H9 (cell line): ENCODE measurements at regions not wholly inside any gene's neighbourhood (a gene's known extent, or its start where the extent isn't known, plus 50 kb on each side); places are given as distances from the start of the nearest gene placed in this dataset.

ENCODE experiments used
- DNase-seq: peaks from one replicate; pipeline ENCODE4 v3.0.0-alpha.2; 2017
- H2AFZ ChIP-seq: one replicate; pipeline ENCODE4 v1.6.1; 2013; ENCODE audit warnings: mild to moderate bottlenecking, low read length, control low read depth, moderate library complexity
- H2AK5ac ChIP-seq: 2 replicates; pipeline ENCODE4 v1.6.1; 2013; ENCODE audit warnings: low read length, control low read depth, mixed read lengths; ENCODE audit not compliant: insufficient read length
- H2BK120ac ChIP-seq: one replicate; pipeline ENCODE4 v1.6.1; 2013; ENCODE audit warnings: low read depth, mild to moderate bottlenecking, low read length, control low read depth, inconsistent platforms; ENCODE audit not compliant: poor library complexity, severe bottlenecking
- H2BK12ac ChIP-seq: 2 replicates; pipeline ENCODE4 v1.6.1; 2013; ENCODE audit warnings: low read length, control low read depth, mixed read lengths, low read depth; ENCODE audit not compliant: insufficient read length
- H2BK15ac ChIP-seq: 2 replicates; pipeline ENCODE4 v1.6.1; 2013; ENCODE audit warnings: low read depth, low read length, control low read depth
- H2BK20ac ChIP-seq: one replicate; pipeline ENCODE4 v1.6.1; 2013; ENCODE audit warnings: low read depth, mild to moderate bottlenecking, low read length, control low read depth, inconsistent platforms; ENCODE audit not compliant: poor library complexity, severe bottlenecking
- H2BK5ac ChIP-seq: 2 replicates; pipeline ENCODE4 v1.6.1; 2013; ENCODE audit warnings: low read length, control low read depth, mixed read lengths; ENCODE audit not compliant: insufficient read length
- H3K14ac ChIP-seq: 2 replicates; pipeline ENCODE4 v1.6.1; 2013; ENCODE audit warnings: low read length, control low read depth; ENCODE audit not compliant: insufficient read depth
- H3K18ac ChIP-seq: 2 replicates; pipeline ENCODE4 v1.6.1; 2013; ENCODE audit warnings: low read depth, mild to moderate bottlenecking, mixed read lengths, low read length, control low read depth; ENCODE audit not compliant: insufficient read length
- H3K23ac ChIP-seq: 2 replicates; pipeline ENCODE4 v1.6.1; 2013; ENCODE audit warnings: low read length, control low read depth, mixed read lengths, low read depth; ENCODE audit not compliant: insufficient read length
- H3K23me2 ChIP-seq: 2 replicates; pipeline ENCODE4 v1.6.1; 2013; ENCODE audit warnings: low read depth, mild to moderate bottlenecking, mixed read lengths, low read length, control low read depth; ENCODE audit not compliant: insufficient read length, poor library complexity, severe bottlenecking
- H3K27ac ChIP-seq: 2 replicates; pipeline ENCODE4 v1.5.1; 2013; ENCODE audit warnings: low read length, control low read depth, mixed read lengths, low read depth; ENCODE audit not compliant: insufficient read length
- H3K27me3 ChIP-seq: 2 replicates; pipeline ENCODE4 v1.6.1; 2013; ENCODE audit warnings: low read length, control low read depth, inconsistent platforms; ENCODE audit not compliant: insufficient read depth
- H3K4ac ChIP-seq: 2 replicates; pipeline ENCODE4 v1.6.1; 2013; ENCODE audit warnings: low read depth, mild to moderate bottlenecking, control low read depth, inconsistent platforms, low read length, moderate library complexity
- H3K4me1 ChIP-seq: 2 replicates; pipeline ENCODE4 v1.6.1; 2013; ENCODE audit warnings: low read length, control low read depth, inconsistent platforms; ENCODE audit not compliant: insufficient read depth
- H3K4me2 ChIP-seq: 2 replicates; pipeline ENCODE4 v1.6.1; 2013; ENCODE audit warnings: low read length, control low read depth, mixed read lengths; ENCODE audit not compliant: insufficient read length, insufficient read depth
- H3K56ac ChIP-seq: 2 replicates; pipeline ENCODE4 v1.6.1; 2013; ENCODE audit warnings: low read depth, mild to moderate bottlenecking, mixed read lengths, low read length, control low read depth; ENCODE audit not compliant: insufficient read length
- H3K79me1 ChIP-seq: 2 replicates; pipeline ENCODE4 v1.6.1; 2013; ENCODE audit warnings: low read depth, mild to moderate bottlenecking, moderate library complexity, low read length, control low read depth, inconsistent platforms; ENCODE audit not compliant: insufficient read depth, poor library complexity, severe bottlenecking
- H3K79me2 ChIP-seq: 2 replicates; pipeline ENCODE4 v1.6.1; 2013; ENCODE audit warnings: low read length, control low read depth, inconsistent platforms; ENCODE audit not compliant: insufficient read depth
- H3K9ac ChIP-seq: 2 replicates; pipeline ENCODE4 v1.6.1; 2013; ENCODE audit warnings: low read length, control low read depth, mixed read lengths; ENCODE audit not compliant: insufficient read length; ENCODE audit errors: extremely low read depth
- H3K9me3 ChIP-seq: one replicate; pipeline ENCODE4 v1.6.1; 2013; ENCODE audit warnings: low read depth, low read length, inconsistent platforms; ENCODE audit not compliant: control insufficient read depth
- H3T11ph ChIP-seq: one replicate; pipeline ENCODE4 v1.6.1; 2013; ENCODE audit warnings: mild to moderate bottlenecking, low read length, control low read depth, inconsistent platforms
- H4K20me1 ChIP-seq: one replicate; pipeline ENCODE4 v1.6.1; 2013; ENCODE audit not compliant: control insufficient read depth, insufficient read length, insufficient read depth
- H4K5ac ChIP-seq: 2 replicates; pipeline ENCODE4 v1.6.1; 2013; ENCODE audit warnings: low read depth, mild to moderate bottlenecking, mixed read lengths, low read length, control low read depth; ENCODE audit not compliant: insufficient read length
- H4K8ac ChIP-seq: replicated peaks from 2 replicates; pipeline ENCODE4 v1.6.1; 2013; ENCODE audit warnings: low read length, control low read depth, mixed read lengths, low read depth; ENCODE audit not compliant: insufficient read length
- H4K91ac ChIP-seq: 2 replicates; pipeline ENCODE4 v1.6.1; 2013; ENCODE audit warnings: low read depth, mild to moderate bottlenecking, moderate library complexity, mixed read lengths, low read length, control low read depth; ENCODE audit not compliant: insufficient read length
- H3K27ac Mint-ChIP-seq, 3 experiments: 2 replicates in 2 of 3; 3 replicates in 1 of 3; pipeline ENCODE4 v1.8.0; 2020 to 2021; ENCODE audit warnings: mixed read lengths in 3 of 3, mild to moderate bottlenecking in 1 of 3, moderate library complexity in 1 of 3
- H3K27me3 Mint-ChIP-seq: 2 replicates; pipeline ENCODE4 v1.8.0; 2021; ENCODE audit warnings: low read depth, mild to moderate bottlenecking, moderate library complexity, mixed read lengths
- H3K36me3 Mint-ChIP-seq, 3 experiments: 2 replicates in 2 of 3; 3 replicates in 1 of 3; pipeline ENCODE4 v1.8.0; 2020 to 2021; ENCODE audit warnings: low read depth in 3 of 3, mixed read lengths in 3 of 3; ENCODE audit not compliant: insufficient read depth in 1 of 3
- H3K4me1 Mint-ChIP-seq, 2 experiments: 2 replicates each; pipeline ENCODE4 v1.8.0; 2020; ENCODE audit warnings: mixed read lengths in 2 of 2
- H3K4me3 Mint-ChIP-seq, 2 experiments: 2 replicates in 1 of 2; 3 replicates in 1 of 2; pipeline ENCODE4 v1.8.0; 2020 to 2021; ENCODE audit warnings: mild to moderate bottlenecking in 2 of 2, mixed read lengths in 2 of 2, moderate library complexity in 1 of 2
- H3K9me3 Mint-ChIP-seq, 2 experiments: 2 replicates in 1 of 2; 3 replicates in 1 of 2; pipeline ENCODE4 v1.8.0; 2020; ENCODE audit warnings: mild to moderate bottlenecking in 2 of 2, mixed read lengths in 2 of 2, moderate library complexity in 1 of 2
- CTCF ChIP-seq: fragments of 200-600 bp; sonication (generic); conservative IDR thresholded peaks from 3 replicates; pipeline ENCODE4 v1.8.0; 2021; ENCODE audit warnings: antibody characterized with exemption, mild to moderate bottlenecking
- WGBS: extraction: QIAGEN DNeasy Blood & Tissue Kit; methylation state at CpG from one replicate; pipeline ENCODE4 v1.1.7; 2013; ENCODE audit warnings: missing lambda C conversion rate, low lambda C conversion rate, mixed read lengths; ENCODE audit not compliant: insufficient read length; ENCODE audit errors: extremely low coverage; 5-methylcytosine and 5-hydroxymethylcytosine counted together

- Histone ChIP-seq H3K4ac (no peak overlapping the region), H2BK20ac (no peak overlapping the region), H3K4me1 (peaks cover 3% of the 10 kb centered on the region; the same call in 1 of the 2 replicates), H2AFZ (no peak overlapping the region), H4K8ac (no peak overlapping the region), H3K79me2 (no peaks in the 10 kb centered on the region), H2BK12ac (no peak overlapping the region), H2AK5ac (no peak overlapping the region), H2BK120ac (no peak overlapping the region), H3K9ac (no peak overlapping the region), H3K27me3 (no peaks in the 10 kb centered on the region), H3K23me2 (no peaks in the 10 kb centered on the region), H3K23ac (no peak overlapping the region), H4K5ac (no peak overlapping the region), H2BK15ac (no peak overlapping the region), H3K4me2 (no peak overlapping the region), H4K91ac (no peak overlapping the region), H3K18ac (no peak overlapping the region), H3K56ac (no peak overlapping the region), H2BK5ac (no peak overlapping the region), H3K14ac (no peak overlapping the region), H4K20me1 (no peaks in the 10 kb centered on the region), H3K9me3 (no peaks in the 10 kb centered on the region), H3K27ac (no peak overlapping the region), H3T11ph (no peak overlapping the region), H3K79me1 (no peaks in the 10 kb centered on the region)
- no peak overlapping the region for H3K27ac Mint-ChIP-seq
- TF ChIP-seq CTCF, result no peak
- H3K27me3 Mint-ChIP-seq, result no peaks in the 10 kb centered on the region
- H3K4me1 Mint-ChIP-seq, result peaks cover 19 to 31% of the 10 kb centered on the region in 2 experiments
- H3K36me3 Mint-ChIP-seq, result peaks cover 3 to 10% (median 3%) of the 10 kb centered on the region in 3 experiments; a peak in 6 of 7 replicates
- no CpG with 5 or more reads among the region's 6 CpGs for WGBS
- no peak overlapping the region for H3K4me3 Mint-ChIP-seq
- no peak for DNase-seq
- H3K9me3 Mint-ChIP-seq, result peaks cover 5% of the 10 kb centered on the region in 2 experiments
Observed at GRCh38 chr3:106488331-106488730, 619.5 kb upstream of the CBLB start.
